ENCODE measurements at regions not wholly inside any gene's neighbourhood (a gene's known extent, or its start where the extent isn't known, plus 50 kb on each side); places are given as distances from the start of the nearest gene placed in this dataset.

GRCh38 chr2:15784886-15785801, 155.2 kb upstream of the MYCN start:
- H3K4me3 ChIP-seq (ENCODE audit: low read depth, low read length), result no peak overlapping the region
- DNase-seq (ENCODE audit: low read depth), result no peak

- no peak for DNase-seq (ENCODE audit: low read depth)
- H3K4me3 ChIP-seq (ENCODE audit: low read depth, low read length), result no peak overlapping the region
Observed at GRCh38 chr2:15786003-15786654, 154.2 kb upstream of the MYCN start.

- DNase-seq (ENCODE audit: low read depth), result no peak
- no peak overlapping the region for H3K4me3 ChIP-seq (ENCODE audit: low read depth, low read length)
Observed at GRCh38 chr2:15786901-15787300, 153.4 kb upstream of the MYCN start.

- H3K4me3 ChIP-seq (ENCODE audit: low read depth, low read length), result no peak overlapping the region
- no peak for DNase-seq (ENCODE audit: low read depth)
Observed at GRCh38 chr2:15787535-15788454, 152.6 kb upstream of the MYCN start.

GRCh38 chr2:15788455-15788829, 151.9 kb upstream of the MYCN start:
- no peak for DNase-seq (ENCODE audit: low read depth)
- H3K4me3 ChIP-seq (ENCODE audit: low read depth, low read length), result no peak overlapping the region

GRCh38 chr2:15788830-15789229, 151.5 kb upstream of the MYCN start:
- no peak overlapping the region for H3K4me3 ChIP-seq (ENCODE audit: low read depth, low read length)

GRCh38 chr2:15789381-15790062, 150.8 kb upstream of the MYCN start:
- no peak for DNase-seq (ENCODE audit: low read depth)
- H3K4me3 ChIP-seq (ENCODE audit: low read depth, low read length), result no peak overlapping the region

More at GRCh38 chr2:15788830-15789229, 151.5 kb upstream of the MYCN start:
- DNase-seq (ENCODE audit: low read depth), result no peak

- H3K4me3 ChIP-seq (ENCODE audit: low read depth, low read length), result no peak overlapping the region
- no peak for DNase-seq (ENCODE audit: low read depth)
Observed at GRCh38 chr2:15790326-15790725, 150.0 kb upstream of the MYCN start.

- DNase-seq (ENCODE audit: low read depth), result no peak
- H3K4me3 ChIP-seq (ENCODE audit: low read depth, low read length), result no peak overlapping the region
Observed at GRCh38 chr2:15790838-15791237, 149.5 kb upstream of the MYCN start.

- DNase-seq (ENCODE audit: low read depth), result no peak
- no peak overlapping the region for H3K4me3 ChIP-seq (ENCODE audit: low read depth, low read length)
Observed at GRCh38 chr2:15791294-15791693, 149.1 kb upstream of the MYCN start.

- no peak overlapping the region for H3K4me3 ChIP-seq (ENCODE audit: low read depth, low read length)
Observed at GRCh38 chr2:15792331-15792730, 148.0 kb upstream of the MYCN start.

GRCh38 chr2:15793078-15793913, 147.1 kb upstream of the MYCN start:
- no peak overlapping the region for H3K4me3 ChIP-seq (ENCODE audit: low read depth, low read length)
- no peak for DNase-seq (ENCODE audit: low read depth)

More at GRCh38 chr2:15792331-15792730, 148.0 kb upstream of the MYCN start:
- no peak for DNase-seq (ENCODE audit: low read depth)

- no peak for DNase-seq (ENCODE audit: low read depth)
- no peak overlapping the region for H3K4me3 ChIP-seq (ENCODE audit: low read depth, low read length)
Observed at GRCh38 chr2:15793978-15794377, 146.4 kb upstream of the MYCN start.

- no peak for DNase-seq (ENCODE audit: low read depth)
- no peak overlapping the region for H3K4me3 ChIP-seq (ENCODE audit: low read depth, low read length)
Observed at GRCh38 chr2:15794608-15795134, 145.7 kb upstream of the MYCN start.

- no peak overlapping the region for H3K4me3 ChIP-seq (ENCODE audit: low read depth, low read length)
- no peak for DNase-seq (ENCODE audit: low read depth)
Observed at GRCh38 chr2:15795426-15795825, 144.9 kb upstream of the MYCN start.

- no peak overlapping the region for H3K4me3 ChIP-seq (ENCODE audit: low read depth, low read length)
- no peak for DNase-seq (ENCODE audit: low read depth)
Observed at GRCh38 chr2:15796167-15796942, 144.0 kb upstream of the MYCN start.

- DNase-seq (ENCODE audit: low read depth), result no peak
- no peak overlapping the region for H3K4me3 ChIP-seq (ENCODE audit: low read depth, low read length)
Observed at GRCh38 chr2:15797231-15797938, 143.0 kb upstream of the MYCN start.

Data from skeletal muscle cell (primary cell).